Adrenal gland (tissue), 9 donors: ENCODE measurements at regions not wholly inside any gene's neighbourhood (a gene's known extent, or its start where the extent isn't known, plus 50 kb on each side); places are given as distances from the start of the nearest gene placed in this dataset.
"Not testable (repeated sequence)": the region's sequence is repeated elsewhere in the genome, so short reads cannot be mapped to it uniquely, and the experiment has no call there.

Experiments
- DNase-seq, 7 donors: peaks; one replicate each; pipeline ENCODE4 v3.0.0-alpha.2; 2019 to 2020
- H3K27ac ChIP-seq, 5 donors: fragments of 200-600 bp; sonication (generic) in 4 of 5; 1 replicate in 3 of 5; 2 replicates in 2 of 5; pipeline versions ENCODE4 v1.5.1 to v1.8.0; 2016 to 2020; ENCODE audit warnings: mild to moderate bottlenecking in 1 of 5
- H3K27me3 ChIP-seq: fragments of 200-600 bp; 2 replicates; pipeline ENCODE4 v1.8.0; 2021
- H3K36me3 ChIP-seq, 2 donors: fragments of 200-600 bp; replicated peaks in 1 of 2; 1 replicate in 1 of 2; 2 replicates in 1 of 2; pipeline versions ENCODE4 v1.5.1 to v1.8.0; 2018 to 2022
- H3K4me1 ChIP-seq, 2 donors: fragments of 200-600 bp; replicated peaks in 1 of 2; 1 replicate in 1 of 2; 2 replicates in 1 of 2; pipeline versions ENCODE4 v1.5.1 to v1.8.0; 2018 to 2021
- H3K4me3 ChIP-seq, 4 donors: fragments of 200-600 bp; sonication (generic) in 3 of 4; one replicate each; pipeline ENCODE4 v1.5.1; 2016 to 2018
- H3K9me3 ChIP-seq, 3 donors: fragments of 200-600 bp; sonication (generic) in 1 of 3; replicated peaks in 1 of 3; 1 replicate in 2 of 3; 2 replicates in 1 of 3; pipeline versions ENCODE4 v1.5.1 to v1.8.0; 2016 to 2021
- POLR2A ChIP-seq, 2 donors: fragments of 450-650 bp; IDR thresholded peaks; one replicate each; pipeline ENCODE4 v1.6.1; 2017; ENCODE audit warnings: antibody characterized with exemption in 2 of 2, mild to moderate bottlenecking in 2 of 2, moderate library complexity in 1 of 2
- WGBS, 4 donors: extraction: QIAGEN DNeasy Blood & Tissue Kit in 2 of 4; methylation state at CpG; one replicate each; pipeline versions ENCODE4 v1.1.5 to v1.1.7; 2013 to 2017; 5-methylcytosine and 5-hydroxymethylcytosine counted together
- intact Hi-C, 2 donors: fragments of 100-400 bp; cut with DNase I; formaldehyde crosslinking; loops; one replicate each; pipeline versions ENCODE4 v1.14.1 to v1.15.0; 2022 to 2023
- TF ChIP-seq, protein P1 (sequence below), 6 experiments: fragments of 450-650 bp in 4 of 6; fragments of 200-600 bp in 2 of 6; sonication (generic) in 1 of 6; IDR thresholded peaks; 1 replicate in 5 of 6; 2 replicates in 1 of 6; pipeline versions ENCODE4 v1.5.1 to v1.8.0; 2016 to 2021; ENCODE audit warnings: antibody characterized with exemption in 6 of 6, mild to moderate bottlenecking in 2 of 6, moderate library complexity in 1 of 6
- donor health status: healthy with polysubstance abuse.
- donor health status: Bipolar disorder and iron deficiency.
- donor health status: DM: yes; HTN: yes; CAD: no.
- donor health status: DM: no; HTN: no; CAD: no.
- donor health status: DM: no; HTN: no; CAD: no.

DNA sequence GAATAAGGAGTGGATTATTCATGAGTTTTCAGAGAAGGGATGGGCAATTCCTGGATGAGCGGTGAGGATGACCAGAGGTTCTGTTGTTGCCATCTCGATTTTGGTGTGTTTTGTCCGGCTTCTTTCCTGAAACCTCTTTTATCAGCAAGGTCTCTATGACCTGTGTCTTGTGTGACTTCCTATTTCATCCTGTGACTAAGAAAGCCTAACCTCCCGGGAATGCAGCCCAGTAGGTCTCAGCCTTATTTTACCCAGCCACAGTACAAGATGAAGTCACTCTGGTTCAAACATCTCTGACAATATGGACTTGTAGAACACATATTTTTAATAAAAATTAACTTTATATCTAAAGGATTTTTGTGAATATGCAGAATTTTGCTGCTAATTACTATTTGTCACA lies 716.4 kb downstream of the FSCB start:
- intact Hi-C loops = loop anchor here in 1 of 2 donors (10.0 kb wide), 1 partner anchor 286 kb away; no protein-coding TSS in a partner anchor
- Histone ChIP-seq H3K36me3 (no peaks in the 10 kb centered on the region), H3K27ac (no peak overlapping the region), H3K4me3 (no peak overlapping the region), H3K4me1 (no peaks in the 10 kb centered on the region), H3K9me3 (no peaks in the 10 kb centered on the region), H3K27me3 (no peaks in the 10 kb centered on the region)
- TF ChIP-seq, protein P1, sequence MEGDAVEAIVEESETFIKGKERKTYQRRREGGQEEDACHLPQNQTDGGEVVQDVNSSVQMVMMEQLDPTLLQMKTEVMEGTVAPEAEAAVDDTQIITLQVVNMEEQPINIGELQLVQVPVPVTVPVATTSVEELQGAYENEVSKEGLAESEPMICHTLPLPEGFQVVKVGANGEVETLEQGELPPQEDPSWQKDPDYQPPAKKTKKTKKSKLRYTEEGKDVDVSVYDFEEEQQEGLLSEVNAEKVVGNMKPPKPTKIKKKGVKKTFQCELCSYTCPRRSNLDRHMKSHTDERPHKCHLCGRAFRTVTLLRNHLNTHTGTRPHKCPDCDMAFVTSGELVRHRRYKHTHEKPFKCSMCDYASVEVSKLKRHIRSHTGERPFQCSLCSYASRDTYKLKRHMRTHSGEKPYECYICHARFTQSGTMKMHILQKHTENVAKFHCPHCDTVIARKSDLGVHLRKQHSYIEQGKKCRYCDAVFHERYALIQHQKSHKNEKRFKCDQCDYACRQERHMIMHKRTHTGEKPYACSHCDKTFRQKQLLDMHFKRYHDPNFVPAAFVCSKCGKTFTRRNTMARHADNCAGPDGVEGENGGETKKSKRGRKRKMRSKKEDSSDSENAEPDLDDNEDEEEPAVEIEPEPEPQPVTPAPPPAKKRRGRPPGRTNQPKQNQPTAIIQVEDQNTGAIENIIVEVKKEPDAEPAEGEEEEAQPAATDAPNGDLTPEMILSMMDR (IDR thresholded peaks at IDR 0.05) = no peak
- TF ChIP-seq POLR2A (IDR thresholded peaks at IDR 0.05) = no peak
- DNase-seq = peak in 6 of 7 donors; percentile 9 to 53 (median 26)
- whole genome bisulfite sequencing, 4 donors = 36 to 50% (median 45%) methylated on average over 4 of the region's 4 CpGs

DNA sequence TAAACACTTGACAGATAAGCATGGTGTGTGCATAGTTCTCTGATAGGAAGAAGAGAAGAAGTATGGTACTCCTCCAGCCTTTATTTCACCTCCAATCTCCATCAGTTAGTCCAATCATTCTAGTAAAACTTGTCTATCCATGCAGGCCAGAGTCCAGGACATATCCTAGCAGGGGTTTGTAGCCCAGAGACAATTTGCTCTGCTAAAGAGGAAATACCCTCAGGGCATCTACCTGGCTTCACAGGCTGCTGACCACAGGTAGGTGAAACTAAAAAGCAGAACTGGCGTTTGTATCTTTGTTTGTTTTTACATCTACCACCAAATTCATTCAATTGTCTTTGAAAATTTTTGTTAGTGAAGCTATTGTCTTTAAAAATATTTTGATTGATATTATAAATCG lies 717.6 kb downstream of the FSCB start:
- intact Hi-C loops = no loop called here
- WGBS, 4 donors = 78 to 84% (median 82%) methylated on average over 2 of the region's 2 CpGs
- Histone ChIP-seq H3K4me1 (no peaks in the 10 kb centered on the region), H3K9me3 (no peaks in the 10 kb centered on the region), H3K27ac (no peak overlapping the region), H3K36me3 (no peaks in the 10 kb centered on the region), H3K4me3 (no peak overlapping the region), H3K27me3 (no peaks in the 10 kb centered on the region)
- TF ChIP-seq, protein P1 (IDR thresholded peaks at IDR 0.05) = no peak
- TF ChIP-seq POLR2A (IDR thresholded peaks at IDR 0.05) = no peak
- no peak for DNase-seq

DNA sequence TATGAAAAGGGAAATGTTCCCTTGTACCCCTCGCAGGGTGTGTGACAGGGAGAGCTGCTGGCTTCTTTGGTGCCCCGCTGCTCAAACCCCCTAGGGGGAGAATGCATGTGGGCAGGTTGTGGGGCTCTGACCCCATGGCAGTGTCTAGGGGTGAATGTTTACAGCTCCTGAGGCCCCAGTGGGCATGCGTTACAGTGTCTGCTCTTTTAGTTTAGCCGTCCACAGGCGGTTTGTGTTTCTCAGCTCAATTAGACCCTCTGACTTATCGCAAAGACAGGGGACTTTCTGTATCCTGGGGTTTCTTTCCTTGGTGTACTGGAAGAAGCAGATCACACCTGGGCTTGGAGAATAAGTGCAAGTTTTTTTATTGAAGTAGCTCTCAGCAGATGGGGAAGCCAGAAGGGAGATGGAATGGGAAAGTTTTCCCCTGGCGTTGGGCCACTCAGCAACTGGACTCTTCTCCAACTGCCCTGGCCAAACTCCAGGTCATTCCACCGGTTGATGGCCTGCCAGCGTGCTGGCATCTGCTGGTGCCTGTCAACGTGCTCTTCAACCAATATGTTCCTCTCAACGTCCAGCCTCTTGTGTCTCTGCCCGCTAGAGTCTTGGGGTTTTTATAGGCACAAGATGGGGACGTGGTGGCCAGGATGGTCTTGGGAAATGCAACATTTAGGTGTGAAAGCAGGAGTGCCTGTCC lies 720.9 kb downstream of the FSCB start:
- WGBS, 4 donors = 81 to 86% (median 83%) methylated on average over 11 to 13 of the region's 13 CpGs
- Histone ChIP-seq H3K27ac (no peak overlapping the region), H3K36me3 (no peaks in the 10 kb centered on the region), H3K4me3 (no peak overlapping the region), H3K27me3 (no peaks in the 10 kb centered on the region), H3K4me1 (no peaks in the 10 kb centered on the region), H3K9me3 (no peaks in the 10 kb centered on the region)
- intact Hi-C loops = no loop called here
- peak in 1 of 7 donors; percentile 17 for DNase-seq
- TF ChIP-seq POLR2A (IDR thresholded peaks at IDR 0.05) = no peak
- TF ChIP-seq, protein P1 (IDR thresholded peaks at IDR 0.05) = no peak

DNA sequence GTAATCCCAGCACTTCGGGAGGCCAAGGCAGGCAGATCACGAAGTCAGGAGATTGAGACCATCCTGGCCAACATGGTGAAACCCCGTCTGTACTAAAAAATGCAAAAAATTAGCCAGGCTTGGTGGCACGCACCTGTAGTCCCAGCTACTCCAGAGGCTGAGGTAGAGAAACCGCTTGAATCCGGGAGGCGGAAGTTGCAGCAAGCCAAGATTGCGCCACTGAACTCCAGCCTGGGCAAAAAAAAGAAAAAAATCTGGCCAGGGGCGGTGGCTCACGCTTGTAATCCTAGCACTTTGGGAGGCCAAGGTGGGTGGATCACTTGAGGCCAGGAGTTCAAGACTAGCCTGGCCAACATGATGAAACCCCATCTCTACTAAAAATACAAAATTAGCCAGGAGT lies 722.7 kb downstream of the FSCB start:
- intact Hi-C loops, H3K27ac ChIP-seq, H3K9me3 ChIP-seq, H3K4me1 ChIP-seq, H3K4me3 ChIP-seq, H3K36me3 ChIP-seq, DNase-seq, H3K27me3 ChIP-seq: not testable (repeated sequence)
- 89 to 94% (median 92%) methylated on average over 10 of the region's 10 CpGs for WGBS, 4 donors
